ENCODE measurements at regions not wholly inside any gene's neighbourhood (a gene's known extent, or its start where the extent isn't known, plus 50 kb on each side); places are given as distances from the start of the nearest gene placed in this dataset.
A peak's percentile ranks its signal among the peaks of the same experiment; 100 is the strongest.

GRCh38 chr2:6213056-6213780 lies 521.0 kb downstream of the SOX11 start:
- no peak for DNase-seq

GRCh38 chr2:6214471-6214870 lies 522.3 kb downstream of the SOX11 start:
- DNase-seq, result no peak

- no peak for DNase-seq
These were observed 522.9 kb downstream of the SOX11 start for GRCh38 chr2:6215053-6215452.

GRCh38 chr2:6216234-6216633 lies 524.0 kb downstream of the SOX11 start:
- DNase-seq, result no peak

- no peak for DNase-seq
These were observed 526.7 kb downstream of the SOX11 start for GRCh38 chr2:6218926-6219325.

GRCh38 chr2:6219906-6220305 lies 527.7 kb downstream of the SOX11 start:
- DNase-seq, result no peak

- DNase-seq, result no peak
These were observed 530.1 kb downstream of the SOX11 start for GRCh38 chr2:6222296-6222695.

GRCh38 chr2:6224267-6224666 lies 532.1 kb downstream of the SOX11 start:
- no peak for DNase-seq

- no peak for DNase-seq
These were observed 536.1 kb downstream of the SOX11 start for GRCh38 chr2:6228251-6228650.

GRCh38 chr2:6231166-6231565 lies 539.0 kb downstream of the SOX11 start:
- DNase-seq, result no peak

- no peak for DNase-seq
These were observed 541.8 kb downstream of the SOX11 start for GRCh38 chr2:6233993-6234392.

GRCh38 chr2:6234702-6235101 lies 542.5 kb downstream of the SOX11 start:
- DNase-seq, result no peak

- no peak for DNase-seq
These were observed 544.1 kb downstream of the SOX11 start for GRCh38 chr2:6236317-6236716.

- DNase-seq, result no peak
These were observed 545.0 kb downstream of the SOX11 start for GRCh38 chr2:6237039-6237660.

GRCh38 chr2:6249557-6249956 lies 557.4 kb downstream of the SOX11 start:
- DNase-seq, result no peak

- DNase-seq, result peak; percentile 43
These were observed 562.3 kb downstream of the SOX11 start for GRCh38 chr2:6254441-6254840.

- DNase-seq, result no peak
These were observed 572.0 kb downstream of the SOX11 start for GRCh38 chr2:6264198-6264597.

- DNase-seq, result no peak
These were observed 584.2 kb downstream of the CMPK2 start for GRCh38 chr2:6281524-6281923.

GRCh38 chr2:6283259-6283658 lies 582.4 kb downstream of the CMPK2 start:
- DNase-seq, result no peak

GRCh38 chr2:6287406-6287805 lies 578.3 kb downstream of the CMPK2 start:
- DNase-seq, result no peak

- DNase-seq, result no peak
These were observed 576.9 kb downstream of the CMPK2 start for GRCh38 chr2:6288791-6289190.

- DNase-seq, result peak; percentile 75
These were observed 575.3 kb downstream of the CMPK2 start for GRCh38 chr2:6290217-6291015.

- no peak for DNase-seq
These were observed 570.9 kb downstream of the CMPK2 start for GRCh38 chr2:6294791-6295190.

GRCh38 chr2:6297238-6297637 lies 568.5 kb downstream of the CMPK2 start:
- DNase-seq, result no peak
